ENCODE measurements at regions not wholly inside any gene's neighbourhood (a gene's known extent, or its start where the extent isn't known, plus 50 kb on each side); places are given as distances from the start of the nearest gene placed in this dataset.
"Not testable (repeated sequence)": the region's sequence is repeated elsewhere in the genome, so short reads cannot be mapped to it uniquely, and the experiment has no call there.

DNA sequence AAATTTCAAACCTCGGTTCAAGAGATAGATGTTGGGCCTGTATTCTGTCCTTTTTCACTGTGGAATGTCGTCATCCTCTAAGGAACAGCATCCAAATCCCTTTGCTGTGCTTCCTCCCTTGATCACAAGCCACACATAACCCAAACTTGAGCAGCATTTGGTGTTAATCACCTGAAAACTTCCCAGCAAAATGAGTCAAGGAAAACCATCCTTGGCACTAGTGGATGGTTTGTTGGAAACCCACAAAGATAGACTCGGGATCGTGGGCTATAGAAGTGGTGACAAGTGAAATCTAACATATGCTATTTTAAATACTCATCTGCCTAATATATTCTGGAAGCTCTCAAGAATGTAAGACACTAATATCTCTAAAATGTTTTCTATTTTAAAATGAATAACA lies 459.1 kb downstream of the SETD4 start:
- TF ChIP-seq, protein P1, sequence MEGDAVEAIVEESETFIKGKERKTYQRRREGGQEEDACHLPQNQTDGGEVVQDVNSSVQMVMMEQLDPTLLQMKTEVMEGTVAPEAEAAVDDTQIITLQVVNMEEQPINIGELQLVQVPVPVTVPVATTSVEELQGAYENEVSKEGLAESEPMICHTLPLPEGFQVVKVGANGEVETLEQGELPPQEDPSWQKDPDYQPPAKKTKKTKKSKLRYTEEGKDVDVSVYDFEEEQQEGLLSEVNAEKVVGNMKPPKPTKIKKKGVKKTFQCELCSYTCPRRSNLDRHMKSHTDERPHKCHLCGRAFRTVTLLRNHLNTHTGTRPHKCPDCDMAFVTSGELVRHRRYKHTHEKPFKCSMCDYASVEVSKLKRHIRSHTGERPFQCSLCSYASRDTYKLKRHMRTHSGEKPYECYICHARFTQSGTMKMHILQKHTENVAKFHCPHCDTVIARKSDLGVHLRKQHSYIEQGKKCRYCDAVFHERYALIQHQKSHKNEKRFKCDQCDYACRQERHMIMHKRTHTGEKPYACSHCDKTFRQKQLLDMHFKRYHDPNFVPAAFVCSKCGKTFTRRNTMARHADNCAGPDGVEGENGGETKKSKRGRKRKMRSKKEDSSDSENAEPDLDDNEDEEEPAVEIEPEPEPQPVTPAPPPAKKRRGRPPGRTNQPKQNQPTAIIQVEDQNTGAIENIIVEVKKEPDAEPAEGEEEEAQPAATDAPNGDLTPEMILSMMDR (IDR thresholded peaks at IDR 0.05; ENCODE audit: extremely low read depth, missing control alignments) = no peak
- no peak for DNase-seq (ENCODE audit: low spot score)

DNA sequence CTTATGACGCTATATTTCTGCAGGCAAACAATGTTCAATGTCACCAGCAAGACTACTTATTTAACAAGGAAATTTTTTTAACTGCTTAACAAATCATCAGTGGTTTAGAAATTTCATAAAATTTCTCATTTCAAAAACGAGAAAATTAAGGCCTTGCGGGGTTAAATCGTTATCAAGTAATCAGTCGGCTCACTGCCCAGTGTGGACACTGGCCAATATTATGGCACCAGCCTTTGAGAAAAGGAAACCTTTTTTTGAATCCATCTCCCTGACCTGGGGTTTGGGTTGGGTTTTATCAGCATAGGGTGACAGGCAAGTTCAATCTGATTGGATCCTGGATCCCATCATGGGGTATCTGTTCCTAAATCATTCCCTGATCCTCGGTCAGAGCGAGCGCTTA lies 461.2 kb downstream of the SETD4 start:
- no peak for DNase-seq (ENCODE audit: low spot score)
- TF ChIP-seq, protein P1 (IDR thresholded peaks at IDR 0.05; ENCODE audit: extremely low read depth, missing control alignments) = no peak

DNA sequence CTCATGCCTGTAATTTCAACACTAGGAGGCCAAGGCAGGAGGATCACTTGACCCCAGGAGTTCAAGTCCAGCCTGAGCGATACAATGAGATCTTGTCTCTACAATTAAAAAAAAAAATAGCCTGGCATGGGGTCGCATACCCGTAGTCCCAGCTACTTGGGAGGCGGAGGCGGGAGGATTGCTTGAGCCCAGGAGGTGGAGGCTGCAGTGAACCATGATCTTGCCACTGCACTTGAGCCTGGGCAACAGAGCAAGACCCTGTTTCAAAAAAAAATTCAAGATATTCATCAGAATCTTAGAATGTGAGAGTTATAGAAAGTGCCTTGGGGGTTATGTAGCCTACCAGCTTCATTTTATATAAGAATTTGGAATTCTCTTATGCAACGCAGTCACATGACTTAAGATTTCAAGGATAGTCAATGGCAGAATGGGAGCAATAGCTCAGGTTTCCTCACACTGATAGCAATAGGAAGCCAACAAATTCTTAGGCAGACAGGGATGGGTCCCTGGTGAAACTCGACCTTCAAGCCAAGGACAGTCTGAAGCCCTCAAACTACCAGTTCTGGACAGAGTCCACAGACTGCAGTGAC lies 462.5 kb downstream of the SETD4 start:
- no peak for DNase-seq (ENCODE audit: low spot score)
- TF ChIP-seq, protein P1 (IDR thresholded peaks at IDR 0.05; ENCODE audit: extremely low read depth, missing control alignments) = no peak

DNA sequence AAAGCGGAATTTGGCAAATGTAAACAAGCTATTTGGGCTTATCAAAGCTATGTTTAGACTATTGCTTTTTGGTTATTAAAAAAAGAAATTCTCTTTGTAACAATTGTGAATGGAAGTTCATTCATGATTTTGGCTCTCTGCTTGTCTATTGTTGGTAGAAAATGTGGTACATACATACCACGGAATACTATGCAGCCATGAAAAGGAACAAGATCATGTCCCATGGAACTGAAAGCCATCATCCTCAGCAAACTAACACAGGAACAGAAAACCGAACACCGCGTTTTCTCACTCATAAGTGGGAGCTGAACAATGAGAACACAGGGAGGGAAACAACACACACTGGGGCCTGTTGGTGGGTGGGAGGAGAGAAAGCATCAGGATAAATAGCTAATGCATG lies 465.4 kb downstream of the SETD4 start:
- no peak for DNase-seq (ENCODE audit: low spot score)
- TF ChIP-seq, protein P1 (IDR thresholded peaks at IDR 0.05; ENCODE audit: extremely low read depth, missing control alignments) = no peak

DNA sequence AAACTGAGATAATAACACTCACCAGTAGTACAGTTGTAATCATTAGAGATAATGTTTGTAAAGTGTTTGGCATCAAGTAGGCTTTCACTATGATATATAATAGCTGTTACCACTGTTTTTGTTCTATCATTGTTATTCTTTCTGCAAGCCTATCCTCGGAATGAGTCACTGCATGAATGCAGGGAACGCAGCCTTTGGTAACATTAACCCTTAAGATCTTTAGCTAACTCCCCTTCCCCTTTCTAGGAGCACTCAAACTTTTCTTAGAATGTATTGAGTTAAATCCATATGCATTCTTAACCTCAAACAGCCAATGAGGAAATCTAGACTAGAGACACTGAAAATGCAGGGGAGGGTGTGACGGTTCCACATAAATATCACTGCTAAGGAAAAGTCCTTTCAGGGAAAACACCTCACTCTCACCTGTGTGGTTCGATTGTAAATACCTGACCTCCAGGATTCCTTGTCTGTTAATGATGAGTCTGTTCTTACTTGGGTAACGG lies 467.3 kb downstream of the SETD4 start:
- no peak for DNase-seq (ENCODE audit: low spot score)
- TF ChIP-seq, protein P1 (IDR thresholded peaks at IDR 0.05; ENCODE audit: extremely low read depth, missing control alignments) = no peak

DNA sequence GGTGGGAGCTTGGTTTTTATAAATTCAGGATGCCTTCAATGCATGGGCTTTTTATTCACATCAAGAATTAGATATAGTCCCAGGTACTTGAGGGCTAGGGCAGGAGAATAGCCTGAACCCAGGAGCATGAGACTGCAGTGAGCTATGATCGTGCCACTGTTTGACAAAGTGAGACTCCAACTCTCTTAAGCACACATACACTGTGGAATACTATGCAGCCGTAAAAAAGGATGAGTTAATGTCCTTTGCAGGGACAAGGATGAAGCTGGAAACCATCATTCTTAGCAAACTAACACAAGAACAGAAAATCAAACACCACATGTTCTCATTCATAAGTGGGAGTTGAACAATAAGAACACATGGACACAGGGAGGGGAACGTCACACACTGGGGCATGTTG lies 470.0 kb downstream of the SETD4 start:
- not testable (repeated sequence) for DNase-seq (ENCODE audit: low spot score)

DNA sequence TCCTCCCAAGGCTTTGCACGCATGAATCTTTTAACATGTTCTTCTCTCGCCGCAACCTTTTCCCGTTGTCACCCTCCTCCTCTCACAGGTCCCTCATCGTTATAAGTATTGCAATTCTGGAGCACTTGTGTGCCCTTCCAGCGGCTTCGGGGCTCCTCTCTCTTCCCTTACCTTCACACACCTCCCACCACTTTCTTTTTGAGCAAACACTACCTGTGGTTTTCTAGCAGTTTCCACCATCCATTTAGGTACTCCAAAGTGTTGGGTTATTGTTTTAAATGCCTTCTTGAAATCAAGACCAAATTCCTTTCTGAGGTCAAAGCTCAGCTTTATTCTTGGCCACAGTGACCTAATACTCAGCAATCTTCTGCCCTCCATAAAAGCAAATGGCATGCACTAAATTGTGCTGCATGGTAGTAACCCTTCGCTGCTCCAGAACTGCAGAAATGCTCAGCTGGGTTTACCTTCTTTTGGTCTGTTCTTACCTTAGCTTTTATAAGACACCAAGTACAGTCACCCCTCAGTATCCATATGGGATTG lies 472.4 kb downstream of the SETD4 start:
- TF ChIP-seq, protein P1 (IDR thresholded peaks at IDR 0.05; ENCODE audit: extremely low read depth, missing control alignments) = no peak
- DNase-seq (ENCODE audit: low spot score) = no peak

DNA sequence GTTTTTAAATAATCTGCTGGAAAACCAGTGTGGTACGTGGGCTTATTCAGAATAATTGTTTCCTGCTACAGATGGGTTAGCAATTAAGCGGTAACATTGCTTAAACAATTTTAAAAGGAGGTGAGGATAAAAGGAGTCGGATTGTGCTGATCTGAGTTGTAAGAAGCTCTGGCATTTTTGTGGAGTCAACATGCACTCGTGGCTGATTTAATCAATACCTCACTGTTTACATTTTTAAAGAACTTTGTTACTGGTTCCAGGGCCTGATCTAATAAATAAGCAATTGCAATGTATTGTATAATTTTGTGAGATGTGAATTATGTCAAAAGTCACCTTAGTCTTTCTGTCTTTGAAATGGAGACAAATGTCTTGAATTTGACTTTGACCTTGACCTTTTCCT lies 474.0 kb downstream of the SETD4 start:
- TF ChIP-seq, protein P1 (IDR thresholded peaks at IDR 0.05; ENCODE audit: extremely low read depth, missing control alignments) = no peak
- no peak for DNase-seq (ENCODE audit: low spot score)
